ENCODE measurements at regions not wholly inside any gene's neighbourhood (a gene's known extent, or its start where the extent isn't known, plus 50 kb on each side); places are given as distances from the start of the nearest gene placed in this dataset.

GRCh38 chr13:67833564-67833963, 603.4 kb upstream of the PCDH9 start:
- intact Hi-C loops (cut with micrococcal nuclease; ENCODE audit: unreplicated experiment) = no loop called here
- Histone ChIP-seq H3K9me3 (ENCODE audit: low read depth, low read length, poor library complexity, severe bottlenecking) (no peaks in the 10 kb centered on the region), H3K4me1 (ENCODE audit: insufficient read depth, low read length, poor library complexity, severe bottlenecking) (no peaks in the 10 kb centered on the region), H3K4me3 (ENCODE audit: low read depth, low read length, poor library complexity, severe bottlenecking) (no peak overlapping the region), H3K27ac (ENCODE audit: low read depth, low read length, poor library complexity, severe bottlenecking) (no peak overlapping the region), H3K36me3 (ENCODE audit: insufficient read depth, low read length, poor library complexity, severe bottlenecking) (no peaks in the 10 kb centered on the region), H3K27me3 (replicated peaks; ENCODE audit: insufficient read depth, low read depth, low read length, poor library complexity) (no peaks in the 10 kb centered on the region)
- no peak for DNase-seq (ENCODE audit: low spot score)
- ChIA-PET POLR2A (ENCODE audit: low non-redundant PET) (no interaction called here), CTCF (no interaction called here)
- no TSS peak for BruUV-seq (replicated peaks)
- TF ChIP-seq EZH2 (IDR thresholded peaks at IDR 0.05; ENCODE audit: borderline replicate concordance, low read depth, low read length, poor library complexity, severe bottlenecking) (no peak), CTCF (conservative IDR thresholded peaks at IDR 0.05; ENCODE audit: low read depth, low read length) (no peak)

GRCh38 chr13:67829641-67830040, 599.5 kb upstream of the PCDH9 start:
- ChIA-PET POLR2A (ENCODE audit: low non-redundant PET) (no interaction called here), CTCF (no interaction called here)
- no peak overlapping the region for H3K4me3 ChIP-seq (ENCODE audit: low read depth, low read length, poor library complexity, severe bottlenecking)
- TF ChIP-seq EZH2 (IDR thresholded peaks at IDR 0.05; ENCODE audit: borderline replicate concordance, low read depth, low read length, poor library complexity, severe bottlenecking) (no peak), CTCF (conservative IDR thresholded peaks at IDR 0.05; ENCODE audit: low read depth, low read length) (no peak)
- BruUV-seq (replicated peaks) = no TSS peak
- H3K36me3 ChIP-seq (ENCODE audit: insufficient read depth, low read length, poor library complexity, severe bottlenecking) = no peaks in the 10 kb centered on the region
- H3K4me1 ChIP-seq (ENCODE audit: insufficient read depth, low read length, poor library complexity, severe bottlenecking) = no peaks in the 10 kb centered on the region
- no peaks in the 10 kb centered on the region for H3K9me3 ChIP-seq (ENCODE audit: low read depth, low read length, poor library complexity, severe bottlenecking)
- H3K27me3 ChIP-seq (replicated peaks; ENCODE audit: insufficient read depth, low read depth, low read length, poor library complexity) = no peaks in the 10 kb centered on the region
- no peak for DNase-seq (ENCODE audit: low spot score)
- no peak overlapping the region for H3K27ac ChIP-seq (ENCODE audit: low read depth, low read length, poor library complexity, severe bottlenecking)
- intact Hi-C loops (cut with micrococcal nuclease; ENCODE audit: unreplicated experiment) = no loop called here

GRCh38 chr13:67827992-67828391, 597.9 kb upstream of the PCDH9 start:
- DNase-seq (ENCODE audit: low spot score) = no peak
- Histone ChIP-seq H3K27me3 (replicated peaks; ENCODE audit: insufficient read depth, low read depth, low read length, poor library complexity) (no peaks in the 10 kb centered on the region), H3K27ac (ENCODE audit: low read depth, low read length, poor library complexity, severe bottlenecking) (no peak overlapping the region), H3K36me3 (ENCODE audit: insufficient read depth, low read length, poor library complexity, severe bottlenecking) (no peaks in the 10 kb centered on the region), H3K9me3 (ENCODE audit: low read depth, low read length, poor library complexity, severe bottlenecking) (no peaks in the 10 kb centered on the region), H3K4me3 (ENCODE audit: low read depth, low read length, poor library complexity, severe bottlenecking) (no peak overlapping the region), H3K4me1 (ENCODE audit: insufficient read depth, low read length, poor library complexity, severe bottlenecking) (no peaks in the 10 kb centered on the region)
- CTCF ChIA-PET = no interaction called here
- intact Hi-C loops (cut with micrococcal nuclease; ENCODE audit: unreplicated experiment) = no loop called here
- no peak for TF ChIP-seq CTCF (conservative IDR thresholded peaks at IDR 0.05; ENCODE audit: low read depth, low read length)
- TF ChIP-seq EZH2 (IDR thresholded peaks at IDR 0.05; ENCODE audit: borderline replicate concordance, low read depth, low read length, poor library complexity, severe bottlenecking) = no peak
- no TSS peak for BruUV-seq (replicated peaks)
- POLR2A ChIA-PET (ENCODE audit: low non-redundant PET) = no interaction called here

All from A673 (cell line).